Coronary artery (tissue), 2 donors: ENCODE measurements at regions not wholly inside any gene's neighbourhood (a gene's known extent, or its start where the extent isn't known, plus 50 kb on each side); places are given as distances from the start of the nearest gene placed in this dataset.

Experiments
- DNase-seq: peaks from one replicate; pipeline ENCODE4 v3.0.0-alpha.2; 2017; ENCODE audit warnings: low spot score
- H3K27ac ChIP-seq, 2 donors: fragments of 200-600 bp; sonication (generic); one replicate each; pipeline ENCODE4 v1.5.1; 2016 to 2019
- H3K4me3 ChIP-seq: fragments of 200-600 bp; sonication (generic); 2 replicates; pipeline ENCODE4 v1.5.1; 2016; ENCODE audit warnings: mild to moderate bottlenecking, moderate library complexity
- CTCF ChIP-seq: fragments of 200-600 bp; sonication (generic); IDR thresholded peaks from one replicate; pipeline ENCODE4 v1.5.1; 2019; ENCODE audit warnings: antibody characterized with exemption

GRCh38 chr10:92747066-92747465, 57.3 kb downstream of the HHEX start:
- no peak for TF ChIP-seq CTCF
- no peak overlapping the region for H3K27ac ChIP-seq
- no peak overlapping the region for H3K4me3 ChIP-seq
- no peak for DNase-seq

GRCh38 chr10:92747600-92747999, 57.8 kb downstream of the HHEX start:
- H3K4me3 ChIP-seq: no peak overlapping the region
- DNase-seq: no peak
- TF ChIP-seq CTCF: no peak
- no peak overlapping the region for H3K27ac ChIP-seq

GRCh38 chr10:92750791-92751533, 61.2 kb downstream of the HHEX start:
- no peak for TF ChIP-seq CTCF
- DNase-seq: no peak
- Histone ChIP-seq H3K4me3 (no peak overlapping the region), H3K27ac (no peak overlapping the region)

- Histone ChIP-seq H3K27ac (no peak overlapping the region), H3K4me3 (no peak overlapping the region)
- no peak for TF ChIP-seq CTCF
- no peak for DNase-seq
Measured at GRCh38 chr10:92751534-92751811, 61.7 kb downstream of the HHEX start.

- Histone ChIP-seq H3K4me3 (no peak overlapping the region), H3K27ac (no peak overlapping the region)
- no peak for TF ChIP-seq CTCF
- no peak for DNase-seq
Measured at GRCh38 chr10:92751827-92752226, 62.1 kb downstream of the HHEX start.

- no peak for DNase-seq
- H3K4me3 ChIP-seq: no peak overlapping the region
- no peak overlapping the region for H3K27ac ChIP-seq
- no peak for TF ChIP-seq CTCF
Measured at GRCh38 chr10:92753865-92754264, 64.1 kb downstream of the HHEX start.

- Histone ChIP-seq H3K4me3 (no peak overlapping the region), H3K27ac (peak overlapping the region in 1 of 2 donors; percentile 22)
- TF ChIP-seq CTCF: no peak
- no peak for DNase-seq
Measured at GRCh38 chr10:92755725-92756124, 66.0 kb downstream of the HHEX start.
